ENCODE measurements at regions not wholly inside any gene's neighbourhood (a gene's known extent, or its start where the extent isn't known, plus 50 kb on each side); places are given as distances from the start of the nearest gene placed in this dataset.
A peak's percentile ranks its signal among the peaks of the same experiment; 100 is the strongest.

- no peak for DNase-seq
- ATAC-seq = no peak
- intact Hi-C loops (cut with DNase I) = no loop called here
- no peaks in the 10 kb centered on the region for H3K4me1 ChIP-seq
- no peaks in the 10 kb centered on the region for H3K36me3 ChIP-seq (replicated peaks in 1 of 2; ENCODE audit: insufficient read depth in 1 of 2, low read depth in 2 of 2)
- TF ChIP-seq, protein P1, sequence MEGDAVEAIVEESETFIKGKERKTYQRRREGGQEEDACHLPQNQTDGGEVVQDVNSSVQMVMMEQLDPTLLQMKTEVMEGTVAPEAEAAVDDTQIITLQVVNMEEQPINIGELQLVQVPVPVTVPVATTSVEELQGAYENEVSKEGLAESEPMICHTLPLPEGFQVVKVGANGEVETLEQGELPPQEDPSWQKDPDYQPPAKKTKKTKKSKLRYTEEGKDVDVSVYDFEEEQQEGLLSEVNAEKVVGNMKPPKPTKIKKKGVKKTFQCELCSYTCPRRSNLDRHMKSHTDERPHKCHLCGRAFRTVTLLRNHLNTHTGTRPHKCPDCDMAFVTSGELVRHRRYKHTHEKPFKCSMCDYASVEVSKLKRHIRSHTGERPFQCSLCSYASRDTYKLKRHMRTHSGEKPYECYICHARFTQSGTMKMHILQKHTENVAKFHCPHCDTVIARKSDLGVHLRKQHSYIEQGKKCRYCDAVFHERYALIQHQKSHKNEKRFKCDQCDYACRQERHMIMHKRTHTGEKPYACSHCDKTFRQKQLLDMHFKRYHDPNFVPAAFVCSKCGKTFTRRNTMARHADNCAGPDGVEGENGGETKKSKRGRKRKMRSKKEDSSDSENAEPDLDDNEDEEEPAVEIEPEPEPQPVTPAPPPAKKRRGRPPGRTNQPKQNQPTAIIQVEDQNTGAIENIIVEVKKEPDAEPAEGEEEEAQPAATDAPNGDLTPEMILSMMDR (IDR thresholded peaks at IDR 0.05) = no peak
- no peak for TF ChIP-seq POLR2A (IDR thresholded peaks at IDR 0.05)
- H3K27ac ChIP-seq = no peak overlapping the region
- no peaks in the 10 kb centered on the region for H3K27me3 ChIP-seq
- H3K9me3 ChIP-seq = no peaks in the 10 kb centered on the region
- no peak overlapping the region for H3K4me3 ChIP-seq
- 93 to 96% methylated on average over 4 of the region's 4 CpGs for WGBS, 2 donors
Measured at GRCh38 chr6:23985015-23985414, 141.0 kb upstream of the NRSN1 start.

- Histone ChIP-seq H3K27ac (no peak overlapping the region), H3K4me1 (no peaks in the 10 kb centered on the region), H3K36me3 (replicated peaks in 1 of 2; ENCODE audit: insufficient read depth in 1 of 2, low read depth in 2 of 2) (no peaks in the 10 kb centered on the region), H3K4me3 (no peak overlapping the region), H3K27me3 (no peaks in the 10 kb centered on the region), H3K9me3 (no peaks in the 10 kb centered on the region)
- WGBS, 2 donors = 55 to 62% methylated on average over 3 of the region's 3 CpGs
- intact Hi-C loops (cut with DNase I) = no loop called here
- DNase-seq (no peak), ATAC-seq (no peak)
- TF ChIP-seq, protein P1 (IDR thresholded peaks at IDR 0.05) = no peak
Measured at GRCh38 chr6:23989885-23990533, 136.0 kb upstream of the NRSN1 start.

DNA sequence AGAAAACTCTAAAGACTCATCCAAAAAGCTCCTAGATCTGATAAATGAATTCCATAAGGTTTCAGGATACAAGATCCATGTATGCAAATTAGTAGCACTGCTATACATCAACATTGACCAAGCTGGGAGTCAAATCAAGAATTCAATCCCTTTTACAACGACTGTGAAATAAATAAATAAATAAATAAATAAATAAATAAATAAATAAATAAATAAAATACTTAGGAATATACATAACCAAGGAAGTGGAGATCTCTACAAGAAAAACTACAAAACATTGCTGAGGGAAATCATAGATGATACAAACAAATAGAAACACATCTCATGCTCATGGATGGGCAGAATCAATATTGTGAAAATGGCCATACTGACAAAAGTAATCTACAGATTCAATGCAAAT lies 132.0 kb upstream of the NRSN1 start:
- no peak for ATAC-seq

DNA sequence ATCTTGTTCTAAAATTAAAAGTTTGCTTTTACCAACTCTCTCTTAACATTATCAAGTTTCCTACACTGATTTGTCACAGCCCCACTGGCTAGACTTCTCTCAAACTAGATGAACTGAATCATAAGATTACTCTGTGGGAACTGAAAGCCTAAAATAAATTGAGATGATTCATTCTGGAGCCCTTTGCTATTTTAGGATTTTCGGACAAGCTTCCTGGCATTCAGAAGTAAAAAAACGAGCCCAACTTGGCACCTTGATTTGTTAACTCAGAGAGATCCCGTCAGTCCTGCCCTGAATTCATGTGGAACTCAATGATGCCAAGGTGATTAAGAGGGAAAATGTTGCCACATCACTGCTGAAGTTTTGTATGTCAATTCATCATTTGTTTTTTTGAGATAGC lies 122.0 kb upstream of the NRSN1 start:
- ATAC-seq = peak; percentile 41
- H3K27me3 ChIP-seq = no peaks in the 10 kb centered on the region
- peak overlapping the region in 3 of 4 donors; percentile 9 to 57 (median 29) for H3K27ac ChIP-seq
- no peaks in the 10 kb centered on the region for H3K36me3 ChIP-seq (replicated peaks in 1 of 2; ENCODE audit: insufficient read depth in 1 of 2, low read depth in 2 of 2)
- DNase-seq = peak in 1 of 4 donors; percentile 32
- WGBS, 2 donors = 20 to 32% methylated on average over 3 of the region's 3 CpGs
- H3K4me3 ChIP-seq = no peak overlapping the region
- no peaks in the 10 kb centered on the region for H3K9me3 ChIP-seq
- peaks cover 23% of the 10 kb centered on the region for H3K4me1 ChIP-seq
- intact Hi-C loops (cut with DNase I) = no loop called here
- TF ChIP-seq, protein P1 (IDR thresholded peaks at IDR 0.05) = no peak
- TF ChIP-seq POLR2A (IDR thresholded peaks at IDR 0.05) = no peak

More for the DNA sequence above, 132.0 kb upstream of the NRSN1 start:
- Histone ChIP-seq H3K4me3 (no peak overlapping the region), H3K27me3 (no peaks in the 10 kb centered on the region), H3K9me3 (no peaks in the 10 kb centered on the region), H3K4me1 (no peaks in the 10 kb centered on the region), H3K27ac (no peak overlapping the region), H3K36me3 (replicated peaks in 1 of 2; ENCODE audit: insufficient read depth in 1 of 2, low read depth in 2 of 2) (no peaks in the 10 kb centered on the region)
- DNase-seq = no peak
- no peak for TF ChIP-seq POLR2A (IDR thresholded peaks at IDR 0.05)
- TF ChIP-seq, protein P1 (IDR thresholded peaks at IDR 0.05) = no peak
- WGBS, 2 donors = 81 to 90% methylated on average over 1 of the region's 1 CpG
- intact Hi-C loops (cut with DNase I) = no loop called here

- no peaks in the 10 kb centered on the region for H3K9me3 ChIP-seq
- peak overlapping the region in 3 of 4 donors; percentile 19 to 38 (median 21) for H3K27ac ChIP-seq
- WGBS, 2 donors = 25 to 36% methylated on average over 1 of the region's 1 CpG
- no peak for DNase-seq
- peaks cover 23% of the 10 kb centered on the region for H3K4me1 ChIP-seq
- ATAC-seq = no peak
- H3K36me3 ChIP-seq (replicated peaks in 1 of 2; ENCODE audit: insufficient read depth in 1 of 2, low read depth in 2 of 2) = no peaks in the 10 kb centered on the region
- H3K27me3 ChIP-seq = no peaks in the 10 kb centered on the region
- TF ChIP-seq, protein P1 (IDR thresholded peaks at IDR 0.05) = no peak
- no peak for TF ChIP-seq POLR2A (IDR thresholded peaks at IDR 0.05)
- intact Hi-C loops (cut with DNase I) = no loop called here
- H3K4me3 ChIP-seq = no peak overlapping the region
Measured at GRCh38 chr6:24004659-24005058, 121.4 kb upstream of the NRSN1 start.
